Testis (tissue), 2 donors: ENCODE measurements at regions not wholly inside any gene's neighbourhood (a gene's known extent, or its start where the extent isn't known, plus 50 kb on each side); places are given as distances from the start of the nearest gene placed in this dataset.

Experiments
- POLR2A ChIP-seq: fragments of 450-650 bp; IDR thresholded peaks from one replicate; pipeline ENCODE4 v1.6.1; 2017; ENCODE audit warnings: antibody characterized with exemption, mild to moderate bottlenecking, moderate library complexity
- TF ChIP-seq, protein P1 (sequence below), 3 experiments: fragments of 450-650 bp in 2 of 3; fragments of 200-600 bp in 1 of 3; sonication (generic) in 1 of 3; IDR thresholded peaks; one replicate each; pipeline ENCODE4 v1.5.1; 2016 to 2019; ENCODE audit warnings: antibody characterized with exemption in 3 of 3, mild to moderate bottlenecking in 2 of 3, moderate library complexity in 1 of 3

DNA sequence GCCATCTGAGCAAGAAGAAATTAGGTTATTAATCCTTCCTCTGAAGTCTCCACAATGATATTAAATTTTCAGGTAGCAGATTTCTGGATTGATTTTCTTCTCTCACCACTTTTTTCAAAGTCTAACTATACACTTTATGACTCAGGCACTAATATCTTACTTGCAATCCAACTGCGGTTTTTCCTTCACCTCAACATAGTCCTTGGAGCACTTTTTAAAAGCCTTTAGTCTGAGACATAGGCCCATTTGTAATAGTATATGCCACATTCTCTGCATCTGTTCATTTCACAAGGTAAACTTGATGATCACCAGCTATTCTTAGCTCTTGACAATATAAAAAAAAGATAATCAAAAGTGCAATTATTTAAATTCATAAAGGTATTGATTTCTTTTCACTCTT lies 55.9 kb upstream of the EDNRA start:
- TF ChIP-seq, protein P1, sequence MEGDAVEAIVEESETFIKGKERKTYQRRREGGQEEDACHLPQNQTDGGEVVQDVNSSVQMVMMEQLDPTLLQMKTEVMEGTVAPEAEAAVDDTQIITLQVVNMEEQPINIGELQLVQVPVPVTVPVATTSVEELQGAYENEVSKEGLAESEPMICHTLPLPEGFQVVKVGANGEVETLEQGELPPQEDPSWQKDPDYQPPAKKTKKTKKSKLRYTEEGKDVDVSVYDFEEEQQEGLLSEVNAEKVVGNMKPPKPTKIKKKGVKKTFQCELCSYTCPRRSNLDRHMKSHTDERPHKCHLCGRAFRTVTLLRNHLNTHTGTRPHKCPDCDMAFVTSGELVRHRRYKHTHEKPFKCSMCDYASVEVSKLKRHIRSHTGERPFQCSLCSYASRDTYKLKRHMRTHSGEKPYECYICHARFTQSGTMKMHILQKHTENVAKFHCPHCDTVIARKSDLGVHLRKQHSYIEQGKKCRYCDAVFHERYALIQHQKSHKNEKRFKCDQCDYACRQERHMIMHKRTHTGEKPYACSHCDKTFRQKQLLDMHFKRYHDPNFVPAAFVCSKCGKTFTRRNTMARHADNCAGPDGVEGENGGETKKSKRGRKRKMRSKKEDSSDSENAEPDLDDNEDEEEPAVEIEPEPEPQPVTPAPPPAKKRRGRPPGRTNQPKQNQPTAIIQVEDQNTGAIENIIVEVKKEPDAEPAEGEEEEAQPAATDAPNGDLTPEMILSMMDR (IDR thresholded peaks at IDR 0.05), result no peak
- no peak for TF ChIP-seq POLR2A
